H9 (cell line): ENCODE measurements at regions not wholly inside any gene's neighbourhood (a gene's known extent, or its start where the extent isn't known, plus 50 kb on each side); places are given as distances from the start of the nearest gene placed in this dataset.

ENCODE experiments used
- DNase-seq: peaks from one replicate; pipeline ENCODE4 v3.0.0-alpha.2; 2017
- H2AFZ ChIP-seq: one replicate; pipeline ENCODE4 v1.6.1; 2013; ENCODE audit warnings: mild to moderate bottlenecking, low read length, control low read depth, moderate library complexity
- H2AK5ac ChIP-seq: 2 replicates; pipeline ENCODE4 v1.6.1; 2013; ENCODE audit warnings: low read length, control low read depth, mixed read lengths; ENCODE audit not compliant: insufficient read length
- H2BK120ac ChIP-seq: one replicate; pipeline ENCODE4 v1.6.1; 2013; ENCODE audit warnings: low read depth, mild to moderate bottlenecking, low read length, control low read depth, inconsistent platforms; ENCODE audit not compliant: poor library complexity, severe bottlenecking
- H2BK12ac ChIP-seq: 2 replicates; pipeline ENCODE4 v1.6.1; 2013; ENCODE audit warnings: low read length, control low read depth, mixed read lengths, low read depth; ENCODE audit not compliant: insufficient read length
- H2BK15ac ChIP-seq: 2 replicates; pipeline ENCODE4 v1.6.1; 2013; ENCODE audit warnings: low read depth, low read length, control low read depth
- H2BK20ac ChIP-seq: one replicate; pipeline ENCODE4 v1.6.1; 2013; ENCODE audit warnings: low read depth, mild to moderate bottlenecking, low read length, control low read depth, inconsistent platforms; ENCODE audit not compliant: poor library complexity, severe bottlenecking
- H2BK5ac ChIP-seq: 2 replicates; pipeline ENCODE4 v1.6.1; 2013; ENCODE audit warnings: low read length, control low read depth, mixed read lengths; ENCODE audit not compliant: insufficient read length
- H3K14ac ChIP-seq: 2 replicates; pipeline ENCODE4 v1.6.1; 2013; ENCODE audit warnings: low read length, control low read depth; ENCODE audit not compliant: insufficient read depth
- H3K18ac ChIP-seq: 2 replicates; pipeline ENCODE4 v1.6.1; 2013; ENCODE audit warnings: low read depth, mild to moderate bottlenecking, mixed read lengths, low read length, control low read depth; ENCODE audit not compliant: insufficient read length
- H3K23ac ChIP-seq: 2 replicates; pipeline ENCODE4 v1.6.1; 2013; ENCODE audit warnings: low read length, control low read depth, mixed read lengths, low read depth; ENCODE audit not compliant: insufficient read length
- H3K23me2 ChIP-seq: 2 replicates; pipeline ENCODE4 v1.6.1; 2013; ENCODE audit warnings: low read depth, mild to moderate bottlenecking, mixed read lengths, low read length, control low read depth; ENCODE audit not compliant: insufficient read length, poor library complexity, severe bottlenecking
- H3K27ac ChIP-seq: 2 replicates; pipeline ENCODE4 v1.5.1; 2013; ENCODE audit warnings: low read length, control low read depth, mixed read lengths, low read depth; ENCODE audit not compliant: insufficient read length
- H3K27me3 ChIP-seq: 2 replicates; pipeline ENCODE4 v1.6.1; 2013; ENCODE audit warnings: low read length, control low read depth, inconsistent platforms; ENCODE audit not compliant: insufficient read depth
- H3K4ac ChIP-seq: 2 replicates; pipeline ENCODE4 v1.6.1; 2013; ENCODE audit warnings: low read depth, mild to moderate bottlenecking, control low read depth, inconsistent platforms, low read length, moderate library complexity
- H3K4me1 ChIP-seq: 2 replicates; pipeline ENCODE4 v1.6.1; 2013; ENCODE audit warnings: low read length, control low read depth, inconsistent platforms; ENCODE audit not compliant: insufficient read depth
- H3K4me2 ChIP-seq: 2 replicates; pipeline ENCODE4 v1.6.1; 2013; ENCODE audit warnings: low read length, control low read depth, mixed read lengths; ENCODE audit not compliant: insufficient read length, insufficient read depth
- H3K56ac ChIP-seq: 2 replicates; pipeline ENCODE4 v1.6.1; 2013; ENCODE audit warnings: low read depth, mild to moderate bottlenecking, mixed read lengths, low read length, control low read depth; ENCODE audit not compliant: insufficient read length
- H3K79me1 ChIP-seq: 2 replicates; pipeline ENCODE4 v1.6.1; 2013; ENCODE audit warnings: low read depth, mild to moderate bottlenecking, moderate library complexity, low read length, control low read depth, inconsistent platforms; ENCODE audit not compliant: insufficient read depth, poor library complexity, severe bottlenecking
- H3K79me2 ChIP-seq: 2 replicates; pipeline ENCODE4 v1.6.1; 2013; ENCODE audit warnings: low read length, control low read depth, inconsistent platforms; ENCODE audit not compliant: insufficient read depth
- H3K9ac ChIP-seq: 2 replicates; pipeline ENCODE4 v1.6.1; 2013; ENCODE audit warnings: low read length, control low read depth, mixed read lengths; ENCODE audit not compliant: insufficient read length; ENCODE audit errors: extremely low read depth
- H3K9me3 ChIP-seq: one replicate; pipeline ENCODE4 v1.6.1; 2013; ENCODE audit warnings: low read depth, low read length, inconsistent platforms; ENCODE audit not compliant: control insufficient read depth
- H3T11ph ChIP-seq: one replicate; pipeline ENCODE4 v1.6.1; 2013; ENCODE audit warnings: mild to moderate bottlenecking, low read length, control low read depth, inconsistent platforms
- H4K20me1 ChIP-seq: one replicate; pipeline ENCODE4 v1.6.1; 2013; ENCODE audit not compliant: control insufficient read depth, insufficient read length, insufficient read depth
- H4K5ac ChIP-seq: 2 replicates; pipeline ENCODE4 v1.6.1; 2013; ENCODE audit warnings: low read depth, mild to moderate bottlenecking, mixed read lengths, low read length, control low read depth; ENCODE audit not compliant: insufficient read length
- H4K8ac ChIP-seq: replicated peaks from 2 replicates; pipeline ENCODE4 v1.6.1; 2013; ENCODE audit warnings: low read length, control low read depth, mixed read lengths, low read depth; ENCODE audit not compliant: insufficient read length
- H4K91ac ChIP-seq: 2 replicates; pipeline ENCODE4 v1.6.1; 2013; ENCODE audit warnings: low read depth, mild to moderate bottlenecking, moderate library complexity, mixed read lengths, low read length, control low read depth; ENCODE audit not compliant: insufficient read length
- H3K27ac Mint-ChIP-seq, 3 experiments: 2 replicates in 2 of 3; 3 replicates in 1 of 3; pipeline ENCODE4 v1.8.0; 2020 to 2021; ENCODE audit warnings: mixed read lengths in 3 of 3, mild to moderate bottlenecking in 1 of 3, moderate library complexity in 1 of 3
- H3K27me3 Mint-ChIP-seq: 2 replicates; pipeline ENCODE4 v1.8.0; 2021; ENCODE audit warnings: low read depth, mild to moderate bottlenecking, moderate library complexity, mixed read lengths
- H3K36me3 Mint-ChIP-seq, 3 experiments: 2 replicates in 2 of 3; 3 replicates in 1 of 3; pipeline ENCODE4 v1.8.0; 2020 to 2021; ENCODE audit warnings: low read depth in 3 of 3, mixed read lengths in 3 of 3; ENCODE audit not compliant: insufficient read depth in 1 of 3
- H3K4me1 Mint-ChIP-seq, 2 experiments: 2 replicates each; pipeline ENCODE4 v1.8.0; 2020; ENCODE audit warnings: mixed read lengths in 2 of 2
- H3K4me3 Mint-ChIP-seq, 2 experiments: 2 replicates in 1 of 2; 3 replicates in 1 of 2; pipeline ENCODE4 v1.8.0; 2020 to 2021; ENCODE audit warnings: mild to moderate bottlenecking in 2 of 2, mixed read lengths in 2 of 2, moderate library complexity in 1 of 2
- H3K9me3 Mint-ChIP-seq, 2 experiments: 2 replicates in 1 of 2; 3 replicates in 1 of 2; pipeline ENCODE4 v1.8.0; 2020; ENCODE audit warnings: mild to moderate bottlenecking in 2 of 2, mixed read lengths in 2 of 2, moderate library complexity in 1 of 2
- WGBS: extraction: QIAGEN DNeasy Blood & Tissue Kit; methylation state at CpG from one replicate; pipeline ENCODE4 v1.1.7; 2013; ENCODE audit warnings: missing lambda C conversion rate, low lambda C conversion rate, mixed read lengths; ENCODE audit not compliant: insufficient read length; ENCODE audit errors: extremely low coverage; 5-methylcytosine and 5-hydroxymethylcytosine counted together
- TF ChIP-seq, protein P1 (sequence below): fragments of 200-600 bp; sonication (generic); conservative IDR thresholded peaks from 3 replicates; pipeline ENCODE4 v1.8.0; 2021; ENCODE audit warnings: antibody characterized with exemption, mild to moderate bottlenecking

DNA sequence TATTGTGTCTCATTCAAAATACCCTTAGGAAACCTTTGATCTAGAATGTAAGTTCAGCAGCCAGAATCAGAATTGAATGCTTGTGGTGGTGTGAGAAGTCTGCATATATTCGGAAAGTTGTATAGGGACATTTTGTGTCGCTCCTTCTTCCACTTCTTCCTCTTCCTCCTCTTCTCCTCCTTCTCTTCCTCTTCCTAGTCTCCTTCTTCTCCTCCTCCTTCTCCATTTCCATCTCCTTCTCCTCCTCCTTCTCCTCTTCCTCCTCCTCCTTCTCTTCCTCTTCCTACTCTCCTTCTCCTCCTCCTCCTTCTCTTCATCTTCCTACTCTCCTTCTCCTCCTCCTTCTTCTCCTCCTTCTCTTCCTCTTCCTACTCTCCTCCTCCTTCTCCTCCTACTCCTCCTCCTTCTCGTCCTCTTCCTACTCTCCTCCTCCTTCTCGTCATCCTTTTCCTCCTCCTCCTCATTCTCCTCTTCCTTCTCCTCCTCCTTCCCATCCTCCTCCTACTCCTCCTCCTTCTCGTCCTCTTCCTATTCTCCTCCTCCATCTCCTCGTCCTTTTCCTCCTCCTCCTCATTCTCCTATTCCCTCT is 749.3 kb upstream of the GOLIM4 start:
- Mint-ChIP-seq H3K9me3 (peaks cover 9 to 11% of the 10 kb centered on the region in 2 experiments; a peak in 2 of 5 replicates), H3K36me3 (peaks cover 3 to 15% (median 13%) of the 10 kb centered on the region in 3 experiments; a peak in 3 of 7 replicates), H3K27me3 (peaks cover 3% of the 10 kb centered on the region; the same call in 1 of the 2 replicates), H3K4me1 (peaks cover 25 to 37% of the 10 kb centered on the region in 2 experiments), H3K4me3 (no peak overlapping the region), H3K27ac (peak overlapping the region in 2 of 3 experiments; percentile 23 to 26; a peak in 1 of 7 replicates)
- Histone ChIP-seq H2BK120ac (no peak overlapping the region), H2BK20ac (no peak overlapping the region), H3T11ph (no peak overlapping the region), H3K4me2 (no peak overlapping the region), H3K18ac (no peak overlapping the region), H2AK5ac (no peak overlapping the region), H3K23me2 (no peaks in the 10 kb centered on the region), H4K8ac (no peak overlapping the region), H4K20me1 (no peaks in the 10 kb centered on the region), H3K9ac (no peak overlapping the region), H2AFZ (no peak overlapping the region), H4K91ac (peak overlapping the region; percentile 75), H3K27me3 (no peaks in the 10 kb centered on the region), H3K14ac (no peak overlapping the region), H3K56ac (no peak overlapping the region), H2BK12ac (no peak overlapping the region), H3K23ac (no peak overlapping the region), H3K4ac (no peak overlapping the region; the same call in 1 of the 2 replicates), H3K9me3 (no peaks in the 10 kb centered on the region), H3K79me1 (no peaks in the 10 kb centered on the region), H3K79me2 (no peaks in the 10 kb centered on the region), H2BK5ac (no peak overlapping the region), H3K27ac (no peak overlapping the region), H4K5ac (peak overlapping the region; percentile 75), H3K4me1 (peaks cover 8% of the 10 kb centered on the region; the same call in 1 of the 2 replicates), H2BK15ac (no peak overlapping the region)
- DNase-seq: no peak
- 100% methylated on average over 4 of the region's 6 CpGs for WGBS
- TF ChIP-seq, protein P1, sequence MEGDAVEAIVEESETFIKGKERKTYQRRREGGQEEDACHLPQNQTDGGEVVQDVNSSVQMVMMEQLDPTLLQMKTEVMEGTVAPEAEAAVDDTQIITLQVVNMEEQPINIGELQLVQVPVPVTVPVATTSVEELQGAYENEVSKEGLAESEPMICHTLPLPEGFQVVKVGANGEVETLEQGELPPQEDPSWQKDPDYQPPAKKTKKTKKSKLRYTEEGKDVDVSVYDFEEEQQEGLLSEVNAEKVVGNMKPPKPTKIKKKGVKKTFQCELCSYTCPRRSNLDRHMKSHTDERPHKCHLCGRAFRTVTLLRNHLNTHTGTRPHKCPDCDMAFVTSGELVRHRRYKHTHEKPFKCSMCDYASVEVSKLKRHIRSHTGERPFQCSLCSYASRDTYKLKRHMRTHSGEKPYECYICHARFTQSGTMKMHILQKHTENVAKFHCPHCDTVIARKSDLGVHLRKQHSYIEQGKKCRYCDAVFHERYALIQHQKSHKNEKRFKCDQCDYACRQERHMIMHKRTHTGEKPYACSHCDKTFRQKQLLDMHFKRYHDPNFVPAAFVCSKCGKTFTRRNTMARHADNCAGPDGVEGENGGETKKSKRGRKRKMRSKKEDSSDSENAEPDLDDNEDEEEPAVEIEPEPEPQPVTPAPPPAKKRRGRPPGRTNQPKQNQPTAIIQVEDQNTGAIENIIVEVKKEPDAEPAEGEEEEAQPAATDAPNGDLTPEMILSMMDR: no peak
